HepG2 (cell line): ENCODE measurements at regions not wholly inside any gene's neighbourhood (a gene's known extent, or its start where the extent isn't known, plus 50 kb on each side); places are given as distances from the start of the nearest gene placed in this dataset.

Experiments used
- ATAC-seq: fragments of 200-7000 bp; cut with Tn5 transposase; 3 replicates; pipeline ENCODE4 v1.9.1; 2020; ENCODE audit warnings: mild to moderate bottlenecking, moderate library complexity
- BruUV-seq: library from RNA; stranded (reverse); fragments of 400-500 nt; replicated peaks from 2 replicates; lab custom pipeline; 2021; lab: Mats Ljungman, UMichigan
- CTCF ChIA-PET: fragments of 300-600 bp; formaldehyde crosslinking; extraction: SDS; loops from one replicate; lab custom pipeline; 2021; ENCODE audit warnings: low total read pairs, inconsistent platforms, low intra/inter-chr PET ratio; lab: Yijun Ruan, JAX
- POLR2A ChIA-PET: fragments of 350-600 bp; sonication (Branson Sonifier 250); formaldehyde crosslinking; loops from one replicate; lab custom pipeline; 2020; ENCODE audit warnings: antibody characterized with exemption, inconsistent platforms; lab: Yijun Ruan, JAX
- DNase-seq: peaks from one replicate; pipeline ENCODE4 v3.0.0-alpha.2; 2015; ENCODE audit warnings: low spot score
- FAIRE-seq: peaks from 3 replicates; lab custom pipeline; 2011; peaks lifted over from hg19 to GRCh38; lab: Jason Lieb, UNC
- H2AFZ ChIP-seq: one replicate; pipeline ENCODE4 v1.6.1; 2011; ENCODE audit warnings: low read length, inconsistent platforms
- H3K27ac ChIP-seq: fragments of 300-600 bp; 3 replicates; pipeline ENCODE4 v1.8.0; 2011; ENCODE audit warnings: mixed run types, mild to moderate bottlenecking, mixed read lengths, low read length, inconsistent platforms; ENCODE audit not compliant: insufficient read depth; ENCODE audit errors: extremely low read length
- H3K27me3 ChIP-seq, 2 experiments: fragments of 200-600 bp in 1 of 2; 2 replicates in 1 of 2; 3 replicates in 1 of 2; pipeline versions ENCODE4 v1.6.0 to v1.8.0; 2011; ENCODE audit warnings: low read length in 2 of 2, mild to moderate bottlenecking in 2 of 2, moderate library complexity in 2 of 2, inconsistent platforms in 1 of 2; ENCODE audit not compliant: insufficient read depth in 2 of 2, control insufficient read depth in 1 of 2
- H3K36me3 ChIP-seq, 2 experiments: fragments of 200-600 bp in 1 of 2; replicated peaks in 1 of 2; 2 replicates in 1 of 2; 3 replicates in 1 of 2; pipeline versions ENCODE4 v1.5.1 to v1.8.0; 2011; ENCODE audit warnings: low read length in 2 of 2, inconsistent platforms in 1 of 2; ENCODE audit not compliant: insufficient read depth in 2 of 2, control insufficient read depth in 1 of 2
- H3K4me1 ChIP-seq: 2 replicates; pipeline ENCODE4 v1.5.1; 2012; ENCODE audit warnings: low read length, inconsistent platforms; ENCODE audit not compliant: insufficient read depth
- H3K4me2 ChIP-seq: 2 replicates; pipeline ENCODE4 v1.6.0; 2011; ENCODE audit warnings: low read depth, low read length, inconsistent platforms
- H3K4me3 ChIP-seq, 3 experiments: fragments of 200-600 bp in 1 of 3; sonication (generic), shearing (Covaris generic) in 1 of 3; replicated peaks in 1 of 3; 2 replicates each; pipeline ENCODE4 v1.5.1; 2011 to 2016; ENCODE audit warnings: low read length in 3 of 3, inconsistent platforms in 2 of 3, low read depth in 2 of 3, mild to moderate bottlenecking in 2 of 3, control low read depth in 1 of 3, mixed read lengths in 1 of 3; ENCODE audit not compliant: insufficient read depth in 1 of 3
- H3K79me2 ChIP-seq: one replicate; pipeline ENCODE4 v1.6.1; 2011; ENCODE audit warnings: low read length, inconsistent platforms; ENCODE audit not compliant: insufficient read depth
- H3K9ac ChIP-seq: 2 replicates; pipeline ENCODE4 v1.6.0; 2011; ENCODE audit warnings: mild to moderate bottlenecking, low read depth, low read length, inconsistent platforms; ENCODE audit not compliant: insufficient read depth
- H3K9me3 ChIP-seq: 2 replicates; pipeline ENCODE4 v1.5.1; 2012; ENCODE audit warnings: mild to moderate bottlenecking, low read length
- H4K20me1 ChIP-seq: 2 replicates; pipeline ENCODE4 v1.6.0; 2011; ENCODE audit warnings: inconsistent platforms, mild to moderate bottlenecking, low read length, moderate library complexity; ENCODE audit not compliant: insufficient read depth
- GATAD1 ChIP-seq: IDR thresholded peaks from 2 replicates; pipeline ENCODE4 v1.6.1; 2016; ENCODE audit warnings: missing genetic modification reagents, missing compliant biosample characterization
- IKZF4 ChIP-seq: sonication (generic); formaldehyde crosslinking; IDR thresholded peaks from 2 replicates; pipeline ENCODE4 v1.5.1; 2020; ENCODE audit warnings: borderline replicate concordance, mild to moderate bottlenecking, low read depth, missing genetic modification reagents; ENCODE audit errors: not compliant biosample characterization
- MAFG ChIP-seq: sonication (generic); formaldehyde crosslinking; IDR thresholded peaks from 2 replicates; pipeline ENCODE4 v1.5.1; 2020; ENCODE audit warnings: mild to moderate bottlenecking, missing genetic modification reagents
- NAIF1 ChIP-seq: sonication (generic); formaldehyde crosslinking; IDR thresholded peaks from 2 replicates; pipeline ENCODE4 v1.5.0; 2020; ENCODE audit warnings: mild to moderate bottlenecking, missing genetic modification reagents, borderline replicate concordance
- PHF8 ChIP-seq: sonication (generic); formaldehyde crosslinking; IDR thresholded peaks from 2 replicates; pipeline ENCODE4 v1.5.0; 2020; ENCODE audit warnings: missing genetic modification reagents
- SATB2 ChIP-seq: sonication (generic); formaldehyde crosslinking; IDR thresholded peaks from 2 replicates; pipeline ENCODE4 v1.5.0; 2020; ENCODE audit warnings: missing genetic modification reagents
- ZC3H13 ChIP-seq: sonication (generic); formaldehyde crosslinking; IDR thresholded peaks from 2 replicates; pipeline ENCODE4 v1.8.1; 2023; ENCODE audit warnings: mild to moderate bottlenecking, missing genetic modification reagents, moderate library complexity
- ZFP90 ChIP-seq: sonication (generic); formaldehyde crosslinking; IDR thresholded peaks from 2 replicates; pipeline ENCODE4 v1.8.0; 2022; ENCODE audit warnings: missing genetic modification reagents, mild to moderate bottlenecking, inconsistent platforms, borderline replicate concordance
- ZNF20 ChIP-seq: sonication (generic); formaldehyde crosslinking; IDR thresholded peaks from 2 replicates; pipeline ENCODE4 v1.4.0; 2020; ENCODE audit warnings: mild to moderate bottlenecking, moderate library complexity, missing genetic modification reagents
- ZNF232 ChIP-seq: sonication (generic); formaldehyde crosslinking; IDR thresholded peaks from 2 replicates; pipeline ENCODE4 v1.4.0; 2020; ENCODE audit warnings: missing genetic modification reagents, borderline replicate concordance
- ZNF253 ChIP-seq: sonication (generic); formaldehyde crosslinking; IDR thresholded peaks from 2 replicates; pipeline ENCODE4 v1.8.0; 2022; ENCODE audit warnings: mild to moderate bottlenecking, missing genetic modification reagents, borderline replicate concordance
- ZNF296 ChIP-seq: sonication (generic); formaldehyde crosslinking; conservative IDR thresholded peaks from 2 replicates; pipeline ENCODE4 v1.5.0; 2020; ENCODE audit warnings: mild to moderate bottlenecking, missing genetic modification reagents
- ZNF335 ChIP-seq: sonication (generic); formaldehyde crosslinking; IDR thresholded peaks from 2 replicates; pipeline ENCODE4 v1.4.0; 2020; ENCODE audit warnings: missing genetic modification reagents
- ZNF567 ChIP-seq: sonication (generic); formaldehyde crosslinking; IDR thresholded peaks from 2 replicates; pipeline ENCODE4 v1.8.1; 2023; ENCODE audit warnings: mild to moderate bottlenecking, missing genetic modification reagents, borderline replicate concordance
- ZSCAN20 ChIP-seq: sonication (generic); formaldehyde crosslinking; IDR thresholded peaks from 2 replicates; pipeline ENCODE4 v1.4.0; 2020; ENCODE audit warnings: missing genetic modification reagents, mild to moderate bottlenecking, borderline replicate concordance
- ZSCAN9 ChIP-seq: IDR thresholded peaks from 2 replicates; pipeline ENCODE4 v1.6.1; 2016; ENCODE audit warnings: borderline replicate concordance
- WGBS: methylation state at CpG from one replicate; pipeline ENCODE4 v1.1.6; 2017; ENCODE audit warnings: low lambda C conversion rate; 5-methylcytosine and 5-hydroxymethylcytosine counted together
- in situ Hi-C: cut with HindIII; loops from 2 replicates; pipeline ENCODE4 v1.10.0; 2017; ENCODE audit warnings: low pct_unique_long_range_greater_than_20kb; ENCODE audit not compliant: extremely low pct_ligation_motif_present
- intact Hi-C: fragments of 100-400 bp; cut with micrococcal nuclease; formaldehyde crosslinking; loops from one replicate; pipeline ENCODE4 v1.10.0; 2022; ENCODE audit not compliant: unreplicated experiment
- TF ChIP-seq, protein P1 (sequence below): IDR thresholded peaks from 2 replicates; pipeline ENCODE4 v1.6.1; 2012; ENCODE audit warnings: low read depth, low read length, improper control_type of control experiment
- TF ChIP-seq, protein P2 (sequence below): IDR thresholded peaks from 2 replicates; pipeline ENCODE4 v1.6.1; 2012; ENCODE audit warnings: inconsistent platforms
- TF ChIP-seq, protein P3 (sequence below): sonication (generic); formaldehyde crosslinking; IDR thresholded peaks from 2 replicates; pipeline ENCODE4 v1.8.0; 2022; ENCODE audit warnings: missing genetic modification reagents, mild to moderate bottlenecking, borderline replicate concordance
- TF ChIP-seq, protein P4 (sequence below): sonication (generic); formaldehyde crosslinking; IDR thresholded peaks from 2 replicates; pipeline ENCODE4 v1.4.0; 2020; ENCODE audit warnings: missing genetic modification reagents

DNA sequence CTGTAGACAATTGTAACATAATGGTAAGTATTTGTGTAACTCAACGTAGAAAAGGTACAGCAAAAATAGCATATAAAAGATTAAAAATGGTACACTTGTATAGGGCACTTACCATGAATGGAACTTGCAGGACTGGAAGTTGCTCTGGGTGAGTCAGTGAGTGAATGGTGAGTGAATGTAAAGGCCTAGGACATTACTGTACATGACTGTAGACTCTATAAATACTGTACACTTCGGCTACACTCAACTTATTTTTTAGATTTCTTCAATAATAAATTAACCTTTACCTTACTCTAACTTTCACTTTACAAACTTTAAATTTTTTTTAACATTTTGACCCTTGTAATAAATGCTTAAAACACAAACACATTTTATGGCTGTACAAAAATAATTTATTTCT, 72.1 kb upstream of the FAM216B start (continued):
- TF ChIP-seq ZFP90 (CRISPR knock-in tag) (no peak), ZNF335 (CRISPR knock-in tag) (no peak), ZSCAN9 (no peak)

DNA sequence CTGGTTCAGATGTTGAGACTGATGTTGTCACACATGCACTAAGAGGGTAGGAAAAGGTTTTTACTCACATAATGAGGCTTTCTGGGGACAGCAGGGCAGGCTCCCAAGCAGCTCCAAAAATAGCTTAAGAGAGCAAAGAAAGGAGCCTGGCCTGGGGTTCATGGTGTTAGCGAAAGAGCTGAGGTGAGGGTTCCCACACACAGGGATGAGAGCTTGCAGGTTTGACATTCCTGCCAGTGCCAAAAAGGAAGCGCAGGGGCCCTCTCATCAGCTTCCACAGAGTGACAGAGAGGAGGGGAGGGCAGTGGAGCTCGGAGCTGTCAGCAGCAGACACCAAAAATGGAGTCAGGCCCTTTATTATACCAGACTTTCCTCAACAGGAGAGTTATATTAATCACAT, 65.5 kb upstream of the FAM216B start:
- no peaks in the 10 kb centered on the region for H3K27me3 ChIP-seq
- H3K9ac ChIP-seq = no peak overlapping the region
- FAIRE-seq (no peak), ATAC-seq (no peak), DNase-seq (no peak)
- H3K36me3 ChIP-seq = no peaks in the 10 kb centered on the region
- H3K79me2 ChIP-seq = no peaks in the 10 kb centered on the region
- CTCF ChIA-PET = no interaction called here
- no peaks in the 10 kb centered on the region for H4K20me1 ChIP-seq
- no TSS peak for BruUV-seq
- no peak overlapping the region for H2AFZ ChIP-seq
- 4% methylated on average over 3 of the region's 3 CpGs for WGBS
- no peak overlapping the region for H3K4me3 ChIP-seq
- H3K4me1 ChIP-seq = no peaks in the 10 kb centered on the region
- no peaks in the 10 kb centered on the region for H3K9me3 ChIP-seq
- in situ Hi-C loops (no loop called here), intact Hi-C loops (no loop called here)
- H3K27ac ChIP-seq = no peak overlapping the region
- H3K4me2 ChIP-seq = no peak overlapping the region
- POLR2A ChIA-PET = no interaction called here
- TF ChIP-seq ZNF567 (CRISPR knock-in tag) = no peak
- no peak for TF ChIP-seq SATB2 (CRISPR knock-in tag)
- TF ChIP-seq, protein P1, sequence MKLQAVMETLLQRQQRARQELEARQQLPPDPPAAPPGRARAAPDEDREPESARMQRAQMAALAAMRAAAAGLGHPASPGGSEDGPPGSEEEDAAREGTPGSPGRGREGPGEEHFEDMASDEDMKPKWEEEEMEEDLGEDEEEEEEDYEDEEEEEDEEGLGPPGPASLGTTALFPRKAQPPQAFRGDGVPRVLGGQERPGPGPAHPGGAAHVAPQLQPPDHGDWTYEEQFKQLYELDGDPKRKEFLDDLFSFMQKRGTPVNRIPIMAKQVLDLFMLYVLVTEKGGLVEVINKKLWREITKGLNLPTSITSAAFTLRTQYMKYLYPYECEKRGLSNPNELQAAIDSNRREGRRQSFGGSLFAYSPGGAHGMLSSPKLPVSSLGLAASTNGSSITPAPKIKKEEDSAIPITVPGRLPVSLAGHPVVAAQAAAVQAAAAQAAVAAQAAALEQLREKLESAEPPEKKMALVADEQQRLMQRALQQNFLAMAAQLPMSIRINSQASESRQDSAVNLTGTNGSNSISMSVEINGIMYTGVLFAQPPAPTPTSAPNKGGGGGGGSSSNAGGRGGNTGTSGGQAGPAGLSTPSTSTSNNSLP = no peak
- TF ChIP-seq ZC3H13 (CRISPR knock-in tag) = no peak
- no peak for TF ChIP-seq IKZF4 (CRISPR knock-in tag)
- no peak for TF ChIP-seq GATAD1 (CRISPR knock-in tag)
- TF ChIP-seq ZNF296 (CRISPR knock-in tag) = no peak
- TF ChIP-seq NAIF1 (CRISPR knock-in tag) = no peak
- TF ChIP-seq ZNF232 (CRISPR knock-in tag) = no peak
- TF ChIP-seq, protein P2, sequence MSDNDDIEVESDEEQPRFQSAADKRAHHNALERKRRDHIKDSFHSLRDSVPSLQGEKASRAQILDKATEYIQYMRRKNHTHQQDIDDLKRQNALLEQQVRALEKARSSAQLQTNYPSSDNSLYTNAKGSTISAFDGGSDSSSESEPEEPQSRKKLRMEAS = no peak
- TF ChIP-seq ZNF253 (CRISPR knock-in tag) = no peak
- TF ChIP-seq, protein P3, sequence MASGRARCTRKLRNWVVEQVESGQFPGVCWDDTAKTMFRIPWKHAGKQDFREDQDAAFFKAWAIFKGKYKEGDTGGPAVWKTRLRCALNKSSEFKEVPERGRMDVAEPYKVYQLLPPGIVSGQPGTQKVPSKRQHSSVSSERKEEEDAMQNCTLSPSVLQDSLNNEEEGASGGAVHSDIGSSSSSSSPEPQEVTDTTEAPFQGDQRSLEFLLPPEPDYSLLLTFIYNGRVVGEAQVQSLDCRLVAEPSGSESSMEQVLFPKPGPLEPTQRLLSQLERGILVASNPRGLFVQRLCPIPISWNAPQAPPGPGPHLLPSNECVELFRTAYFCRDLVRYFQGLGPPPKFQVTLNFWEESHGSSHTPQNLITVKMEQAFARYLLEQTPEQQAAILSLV (CRISPR knock-in tag) = no peak
- no peak for TF ChIP-seq PHF8
- no peak for TF ChIP-seq MAFG (CRISPR knock-in tag)
- no peak for TF ChIP-seq ZNF20 (CRISPR knock-in tag)
- no peak for TF ChIP-seq ZSCAN20 (CRISPR knock-in tag)
- TF ChIP-seq, protein P4, sequence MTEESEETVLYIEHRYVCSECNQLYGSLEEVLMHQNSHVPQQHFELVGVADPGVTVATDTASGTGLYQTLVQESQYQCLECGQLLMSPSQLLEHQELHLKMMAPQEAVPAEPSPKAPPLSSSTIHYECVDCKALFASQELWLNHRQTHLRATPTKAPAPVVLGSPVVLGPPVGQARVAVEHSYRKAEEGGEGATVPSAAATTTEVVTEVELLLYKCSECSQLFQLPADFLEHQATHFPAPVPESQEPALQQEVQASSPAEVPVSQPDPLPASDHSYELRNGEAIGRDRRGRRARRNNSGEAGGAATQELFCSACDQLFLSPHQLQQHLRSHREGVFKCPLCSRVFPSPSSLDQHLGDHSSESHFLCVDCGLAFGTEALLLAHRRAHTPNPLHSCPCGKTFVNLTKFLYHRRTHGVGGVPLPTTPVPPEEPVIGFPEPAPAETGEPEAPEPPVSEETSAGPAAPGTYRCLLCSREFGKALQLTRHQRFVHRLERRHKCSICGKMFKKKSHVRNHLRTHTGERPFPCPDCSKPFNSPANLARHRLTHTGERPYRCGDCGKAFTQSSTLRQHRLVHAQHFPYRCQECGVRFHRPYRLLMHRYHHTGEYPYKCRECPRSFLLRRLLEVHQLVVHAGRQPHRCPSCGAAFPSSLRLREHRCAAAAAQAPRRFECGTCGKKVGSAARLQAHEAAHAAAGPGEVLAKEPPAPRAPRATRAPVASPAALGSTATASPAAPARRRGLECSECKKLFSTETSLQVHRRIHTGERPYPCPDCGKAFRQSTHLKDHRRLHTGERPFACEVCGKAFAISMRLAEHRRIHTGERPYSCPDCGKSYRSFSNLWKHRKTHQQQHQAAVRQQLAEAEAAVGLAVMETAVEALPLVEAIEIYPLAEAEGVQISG (CRISPR knock-in tag) = no peak
